Islet of Langerhans (tissue), 1 donor: ENCODE measurements at regions not wholly inside any gene's neighbourhood (a gene's known extent, or its start where the extent isn't known, plus 50 kb on each side); places are given as distances from the start of the nearest gene placed in this dataset.

ENCODE experiments used
- FAIRE-seq: peaks from one replicate; lab custom pipeline; 2011; peaks lifted over from hg19 to GRCh38; lab: Jason Lieb, UNC

DNA sequence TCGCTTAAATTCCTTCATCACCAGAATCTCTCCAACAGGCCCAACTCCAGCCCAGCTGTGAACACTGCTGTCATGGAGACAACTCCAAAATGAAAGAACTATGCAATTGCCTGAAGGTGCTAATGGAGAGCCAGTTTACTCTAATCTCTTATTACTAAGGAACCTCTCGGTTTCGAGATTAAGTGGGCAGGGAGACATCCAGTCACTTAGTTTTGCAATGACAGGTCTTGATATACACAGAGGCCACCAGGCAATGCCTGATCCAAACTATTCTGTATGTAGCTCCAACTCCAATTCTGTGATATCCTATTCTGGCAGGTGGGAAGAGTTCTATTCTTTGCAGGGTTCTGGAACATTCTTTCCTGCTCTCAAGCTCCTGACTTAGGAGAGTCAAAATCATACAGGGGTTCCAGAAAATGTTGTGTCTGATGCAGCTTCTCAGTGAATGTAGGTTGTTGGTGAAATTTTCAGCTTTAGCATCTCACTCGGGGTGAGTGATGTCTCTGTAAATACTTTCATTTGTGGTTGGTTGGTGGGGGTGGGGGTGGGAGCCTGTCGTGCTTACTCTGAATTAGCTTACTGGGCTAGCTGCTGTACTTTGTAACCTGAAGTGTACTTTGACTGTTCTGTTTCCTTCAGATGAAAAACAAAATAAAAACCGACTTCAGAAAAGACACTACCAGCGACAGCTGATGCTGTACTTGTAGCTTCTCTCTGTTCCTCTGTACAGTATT is 170.9 kb downstream of the PALM2AKAP2 start:
- no peak for FAIRE-seq

GRCh38 chr9:109953300-109953699 is 173.3 kb downstream of the PALM2AKAP2 start:
- no peak for FAIRE-seq

DNA sequence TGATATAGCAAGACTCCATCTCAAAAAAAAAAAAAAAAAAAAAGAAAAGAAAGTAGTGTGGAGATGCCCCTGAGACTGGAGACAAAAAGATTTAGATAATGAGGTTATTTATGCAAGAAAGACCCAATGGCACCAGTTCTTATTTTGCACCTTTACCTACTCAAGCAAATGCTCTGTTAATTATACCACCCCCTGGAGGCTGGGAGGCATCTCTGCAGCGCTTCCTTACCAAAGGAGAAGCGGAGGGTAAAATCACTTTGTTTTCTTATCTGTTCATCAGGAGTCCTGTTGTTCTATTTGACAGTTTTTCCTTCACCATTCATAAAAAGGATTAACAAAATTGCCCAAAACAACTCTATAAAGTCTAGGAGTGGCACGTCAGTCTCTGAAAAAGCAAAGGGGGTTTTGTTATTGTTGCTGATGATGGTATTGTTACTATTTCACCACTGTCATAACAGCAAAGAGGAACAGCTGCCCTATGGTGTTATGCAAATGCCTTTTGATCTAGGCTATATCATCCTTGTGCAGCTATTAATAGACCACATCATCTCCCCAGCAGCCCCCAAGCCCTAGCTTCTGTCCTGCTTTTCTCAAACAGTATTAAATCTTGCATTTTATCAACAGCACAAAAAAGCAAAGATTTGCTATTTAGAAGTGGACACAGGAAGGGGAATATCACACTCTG is 174.0 kb downstream of the PALM2AKAP2 start:
- FAIRE-seq: no peak

DNA sequence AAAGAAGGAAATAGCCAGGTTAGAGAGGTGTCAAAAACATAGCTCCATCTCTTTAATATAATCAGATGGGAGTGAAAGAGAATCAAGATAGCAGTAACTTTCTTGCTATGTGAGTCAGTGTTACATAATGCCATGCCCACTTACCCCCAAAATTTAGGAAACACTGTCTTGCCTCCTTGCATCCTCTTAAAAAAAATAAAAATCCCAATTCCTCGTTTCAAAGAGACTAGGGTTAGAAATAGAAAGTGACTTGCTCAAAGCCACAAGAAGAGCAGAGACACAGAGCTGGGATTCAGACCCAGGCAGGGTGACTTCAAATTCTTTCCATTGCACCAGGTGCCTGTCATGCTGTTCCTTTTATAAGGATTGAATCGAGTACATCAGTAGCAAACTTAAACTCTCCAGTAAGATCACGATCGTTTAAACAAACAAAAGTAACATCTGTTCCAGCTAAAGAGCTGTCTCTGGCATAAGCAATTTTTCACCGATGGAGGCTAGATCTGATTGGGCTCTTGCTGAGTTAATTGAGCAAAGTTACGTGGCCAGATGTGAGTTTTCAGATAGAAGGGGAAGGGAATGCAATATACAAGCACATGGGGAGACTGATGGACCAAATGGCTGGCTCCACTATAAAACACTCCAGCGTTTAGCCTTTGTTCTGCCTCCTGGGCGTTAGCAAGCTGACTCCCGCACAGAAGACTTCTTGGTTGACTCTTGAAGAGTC is 176.9 kb downstream of the PALM2AKAP2 start:
- no peak for FAIRE-seq

DNA sequence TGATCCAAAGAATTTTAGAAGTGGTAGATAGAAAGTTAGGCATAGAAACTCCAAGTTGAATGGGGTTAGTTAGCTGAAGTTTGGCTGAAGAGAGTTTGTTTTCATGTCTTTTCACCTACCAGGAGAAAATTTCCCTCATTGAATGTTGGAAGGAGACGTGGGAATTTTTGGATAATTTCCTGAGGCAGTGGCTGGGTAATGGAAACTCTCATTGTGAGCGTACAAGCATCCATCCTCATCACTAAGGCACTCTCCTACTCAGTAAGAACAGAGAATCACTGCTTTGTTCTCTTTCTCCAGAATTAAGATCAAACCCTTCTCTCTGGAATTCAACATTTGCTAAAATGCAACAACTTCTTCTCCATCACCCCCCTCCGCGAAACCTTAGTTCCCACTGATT is 179.7 kb downstream of the PALM2AKAP2 start:
- FAIRE-seq: no peak

DNA sequence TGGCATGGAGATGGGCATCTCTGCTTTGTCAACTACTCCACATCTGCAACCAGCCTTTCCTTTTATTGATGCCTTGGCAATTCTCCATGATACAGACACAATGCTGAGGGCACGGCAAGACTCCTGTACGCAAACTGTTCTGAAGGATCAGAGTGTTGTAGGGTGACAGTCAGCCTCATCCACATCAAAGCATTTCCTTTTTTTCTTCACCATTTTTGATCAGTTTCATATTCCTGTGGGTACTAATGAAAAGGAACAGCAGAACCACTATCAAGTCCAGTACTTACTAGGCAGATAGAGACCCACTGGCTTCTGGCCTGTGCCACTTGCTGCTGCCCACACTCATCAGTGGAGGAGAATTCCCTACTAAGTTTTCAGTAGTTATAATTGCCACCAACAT is 181.6 kb downstream of the PALM2AKAP2 start:
- no peak for FAIRE-seq

DNA sequence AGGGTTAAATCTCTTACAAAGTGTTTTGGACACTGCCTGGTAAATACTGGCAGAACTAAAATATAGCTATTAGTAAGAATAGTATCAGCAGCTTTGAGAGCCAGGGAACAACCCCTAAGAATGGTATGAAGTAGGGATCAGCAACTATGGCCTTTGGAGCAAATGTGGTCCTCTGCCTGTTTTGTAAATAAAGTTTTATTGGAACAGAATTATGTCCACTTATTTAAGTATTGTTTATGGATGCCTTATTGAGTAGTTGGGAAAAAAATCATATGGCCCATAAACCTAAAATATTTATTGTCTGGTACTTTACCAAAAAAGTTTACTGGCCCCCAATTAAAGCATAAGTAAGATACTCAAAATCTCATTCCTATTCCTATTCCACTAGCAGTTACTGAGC is 182.2 kb downstream of the PALM2AKAP2 start:
- FAIRE-seq: no peak

DNA sequence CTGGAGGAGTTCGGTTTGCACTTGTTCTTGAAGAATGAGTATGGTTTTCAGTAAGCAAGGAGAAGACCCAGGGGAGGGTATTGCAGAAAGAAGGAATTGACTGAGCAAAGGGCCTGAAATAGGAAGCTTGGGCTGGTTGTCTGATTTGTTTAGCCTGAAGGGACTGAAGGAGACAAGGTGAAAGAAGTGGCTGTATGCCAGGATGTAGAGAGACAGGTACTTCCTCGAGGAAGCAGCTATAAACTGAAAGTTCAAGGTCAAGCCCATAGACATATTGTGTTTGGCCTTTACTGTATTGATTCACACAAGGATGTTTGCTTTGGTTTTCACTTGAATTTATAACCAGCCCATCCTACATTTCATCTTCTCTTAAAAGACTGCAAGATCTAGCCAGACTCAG is 183.1 kb downstream of the PALM2AKAP2 start:
- FAIRE-seq: no peak

GRCh38 chr9:109966643-109967368 is 186.8 kb downstream of the PALM2AKAP2 start:
- no peak for FAIRE-seq

- no peak for FAIRE-seq
Measured at GRCh38 chr9:109967651-109968642, 187.9 kb downstream of the PALM2AKAP2 start.

DNA sequence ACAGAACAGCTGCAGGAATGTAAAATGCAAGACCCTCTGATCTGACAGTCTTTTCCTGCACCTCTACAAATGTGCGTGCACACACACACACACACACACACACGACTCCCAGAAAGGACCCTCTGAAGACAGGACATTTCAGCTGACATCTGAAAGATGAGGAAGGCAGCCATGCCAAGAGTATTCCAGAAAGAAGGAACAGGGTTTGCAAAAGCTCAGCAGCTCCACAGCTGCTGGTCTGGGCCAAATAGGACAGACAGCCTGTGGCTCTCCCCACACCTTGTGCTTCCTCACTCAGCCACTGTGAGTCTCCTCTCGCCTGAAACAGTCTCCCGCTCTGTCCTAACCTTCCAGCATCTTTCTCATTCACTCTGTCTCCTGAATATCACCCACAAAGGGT is 189.0 kb downstream of the PALM2AKAP2 start:
- FAIRE-seq: no peak

DNA sequence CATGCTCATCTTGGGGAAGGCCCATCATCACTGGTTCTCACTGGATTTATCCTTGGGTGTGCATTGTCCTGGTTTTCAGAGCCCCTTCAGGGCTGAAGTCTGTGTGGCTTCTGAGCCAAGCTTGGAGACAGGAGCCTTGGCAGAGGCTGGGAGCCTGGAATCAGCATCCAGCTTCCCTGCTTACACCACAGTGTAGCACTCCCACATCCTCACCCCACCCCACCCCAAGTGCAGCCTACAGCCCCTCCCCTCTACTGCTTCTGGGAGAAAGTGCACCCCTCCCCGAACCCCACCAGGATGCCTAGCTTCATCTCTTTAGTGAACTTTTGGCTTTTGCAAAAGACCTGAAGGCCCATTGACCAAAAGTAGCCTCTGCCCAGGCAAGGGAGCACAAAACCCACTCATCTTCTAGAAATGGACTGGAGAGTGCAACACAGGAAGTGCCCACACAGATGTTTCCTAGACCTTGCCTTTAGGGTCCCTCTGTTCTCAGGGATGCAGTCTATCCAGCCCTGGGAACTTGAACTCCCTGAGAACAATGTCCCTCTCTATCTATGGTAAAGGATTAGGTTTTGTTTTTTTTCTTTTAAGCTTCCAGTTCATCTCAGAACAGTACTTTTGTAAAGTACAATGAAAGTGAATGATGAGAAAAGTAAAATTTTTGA is 189.7 kb downstream of the PALM2AKAP2 start:
- FAIRE-seq: no peak

DNA sequence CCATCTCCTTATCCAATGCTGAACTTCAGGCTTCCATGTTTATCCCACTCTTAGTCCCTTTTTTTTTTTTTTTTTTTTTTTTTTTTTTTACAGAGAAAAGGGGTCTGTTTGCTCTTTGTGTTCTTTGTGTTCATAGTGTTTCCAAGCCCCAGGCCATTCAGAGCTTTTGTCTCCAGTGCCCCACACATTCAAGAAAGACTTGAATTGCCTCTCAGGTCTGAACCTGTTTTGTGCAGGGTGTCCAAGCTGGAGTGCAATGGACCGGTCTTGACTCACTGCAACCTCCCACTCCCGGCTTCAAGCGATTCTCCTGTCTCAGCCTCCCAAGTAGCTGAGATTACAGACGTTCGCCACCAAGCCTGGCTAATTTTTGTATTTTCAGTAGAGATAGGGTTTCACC is 191.2 kb downstream of the PALM2AKAP2 start:
- no peak for FAIRE-seq

DNA sequence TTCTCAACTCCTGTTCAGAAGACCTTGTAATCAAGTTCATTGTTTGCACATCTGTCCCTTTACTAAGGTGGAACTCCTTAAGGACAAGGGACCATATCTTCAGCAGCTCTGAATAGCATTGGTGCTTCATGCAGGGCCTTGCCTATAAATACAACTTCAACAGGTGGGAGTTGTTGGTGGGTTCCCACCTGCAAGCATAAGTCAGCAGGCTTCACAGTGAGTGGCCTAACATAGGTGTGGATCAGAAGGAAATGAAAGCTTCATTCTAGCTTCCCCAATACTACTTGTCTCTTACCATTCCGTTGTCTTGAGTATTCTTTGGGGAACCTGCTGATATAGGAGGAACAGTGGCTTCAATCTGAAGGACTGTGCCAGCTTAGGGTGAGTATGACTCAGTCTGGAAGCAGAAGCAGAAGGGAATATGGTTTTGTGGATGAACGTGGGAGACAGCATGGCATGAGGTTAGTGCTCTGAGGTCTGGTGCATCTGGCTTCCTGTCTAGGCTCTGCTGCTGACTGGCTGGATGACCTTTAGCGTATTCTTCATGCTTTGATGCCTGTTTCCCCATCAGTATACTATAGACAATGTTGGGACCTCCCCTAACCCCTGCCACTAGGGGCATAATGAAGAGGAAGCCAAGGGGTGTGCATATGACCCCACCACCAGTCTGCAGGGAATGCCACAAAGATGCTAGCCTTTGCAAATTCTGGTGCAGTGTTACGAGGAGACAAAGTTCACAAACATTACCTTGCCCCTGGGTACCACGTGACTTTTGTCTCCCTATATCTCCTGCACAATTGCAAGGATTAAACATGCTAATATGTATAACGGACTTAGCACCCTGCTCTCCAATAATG is 192.3 kb downstream of the PALM2AKAP2 start:
- no peak for FAIRE-seq

- FAIRE-seq: no peak
Measured at GRCh38 chr9:109973336-109973735, 193.3 kb downstream of the PALM2AKAP2 start.

DNA sequence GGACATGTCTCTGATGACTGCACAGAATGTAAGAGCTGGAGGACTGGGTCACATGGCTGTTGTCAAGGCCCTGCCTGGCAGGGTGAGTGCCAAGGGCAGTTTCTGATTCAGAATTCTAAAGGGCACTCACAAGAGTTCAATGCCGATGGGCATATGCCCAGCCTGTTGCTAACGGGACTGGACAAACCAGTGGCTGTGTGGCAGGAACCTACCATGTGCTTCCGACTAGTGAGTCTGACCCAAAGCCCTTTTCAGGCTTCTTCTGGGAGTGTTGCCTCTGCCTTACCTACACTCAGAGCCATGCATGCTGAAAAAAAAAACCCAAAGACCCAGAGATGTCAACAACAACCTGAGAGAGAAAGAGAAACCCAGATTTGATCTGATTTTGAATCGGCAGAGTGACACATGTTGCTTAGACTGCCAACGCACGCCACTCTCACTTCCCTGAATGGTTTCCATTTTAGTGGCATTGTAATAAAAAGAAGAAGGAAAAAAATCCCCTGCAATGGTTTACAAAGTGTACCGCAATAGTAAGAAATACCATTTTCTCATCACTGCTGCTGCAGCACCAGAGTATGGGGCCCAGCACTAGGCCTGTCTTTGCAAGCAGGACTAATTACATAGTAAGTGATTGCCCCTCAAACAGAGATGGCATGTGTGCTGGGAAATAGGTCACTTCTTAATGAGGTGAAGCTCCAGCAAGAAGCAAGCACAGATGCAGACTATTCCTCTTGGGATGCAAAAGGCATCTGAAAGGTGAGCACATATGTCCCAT is 194.3 kb downstream of the PALM2AKAP2 start:
- FAIRE-seq: no peak

DNA sequence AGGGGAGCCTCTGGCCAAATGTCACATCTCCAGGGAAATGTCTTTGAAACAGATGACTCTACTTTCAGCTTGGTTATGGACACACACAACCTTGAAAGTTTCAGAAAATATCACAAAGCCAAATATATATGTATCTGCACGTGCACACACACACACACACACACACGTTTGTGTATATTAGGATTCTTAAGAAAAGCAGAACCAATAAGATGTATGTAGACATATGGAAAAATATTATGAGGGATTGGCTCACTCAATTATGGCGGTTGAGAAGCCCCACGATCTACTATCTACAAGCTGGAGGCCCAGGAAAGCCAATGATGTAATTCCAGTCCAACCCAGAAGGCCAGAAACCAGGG is 194.9 kb downstream of the PALM2AKAP2 start:
- FAIRE-seq: no peak

DNA sequence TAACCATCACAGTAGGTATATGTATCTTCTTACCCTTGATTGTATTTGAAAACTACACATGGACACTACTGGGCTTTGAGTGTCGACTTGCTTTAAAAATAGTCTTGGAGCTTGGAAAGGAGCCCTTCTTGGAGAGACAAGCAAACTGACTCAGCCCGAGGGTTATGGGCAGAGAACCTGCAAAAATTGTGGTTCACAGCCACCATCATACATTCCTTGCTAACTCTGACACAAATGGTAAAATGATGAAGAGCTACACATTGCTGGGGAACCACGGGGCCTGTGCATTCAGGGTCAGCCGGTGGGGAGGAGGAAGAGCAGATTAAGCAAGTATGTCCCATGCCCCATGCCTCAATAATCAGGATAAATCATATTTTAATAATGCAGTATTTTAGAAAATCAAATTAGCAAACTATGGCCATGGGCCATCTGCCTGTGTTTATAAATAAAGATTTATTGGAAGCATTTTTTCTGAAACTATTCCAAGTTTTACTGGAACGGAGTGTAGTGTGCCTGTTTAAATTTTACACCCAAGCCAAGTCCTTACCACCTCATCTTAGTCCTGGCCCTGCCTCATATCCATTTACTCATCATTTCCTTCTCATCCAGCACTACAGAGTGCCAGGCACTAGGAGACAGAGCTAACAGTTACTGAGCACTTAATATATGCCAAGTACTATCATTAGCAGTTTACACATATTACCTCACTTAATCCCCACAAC is 195.7 kb downstream of the PALM2AKAP2 start:
- FAIRE-seq: no peak

DNA sequence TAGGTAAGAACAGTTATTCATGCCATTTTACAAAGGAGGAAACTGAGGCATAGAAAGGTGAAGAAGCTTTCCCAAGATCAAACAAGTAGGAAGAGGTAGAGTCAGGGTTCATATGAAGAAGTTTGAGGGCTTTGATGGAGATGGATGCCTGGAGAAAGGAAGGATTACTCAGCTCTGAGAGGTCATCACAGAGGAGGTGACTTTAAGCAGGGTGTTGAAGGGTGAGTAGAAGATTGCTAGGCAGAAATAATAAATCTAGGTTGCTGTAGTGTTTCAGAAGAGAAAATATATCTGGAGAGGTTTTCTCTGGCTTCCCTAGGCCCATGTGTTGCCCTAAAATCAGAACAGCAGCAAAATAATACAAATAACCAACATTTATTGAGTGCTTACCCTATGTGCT is 196.3 kb downstream of the PALM2AKAP2 start:
- no peak for FAIRE-seq
